Right ventricle myocardium superior (tissue), 1 donor: ENCODE measurements at regions not wholly inside any gene's neighbourhood (a gene's known extent, or its start where the extent isn't known, plus 50 kb on each side); places are given as distances from the start of the nearest gene placed in this dataset.

Experiments used
- ATAC-seq: fragments of 200-7000 bp; cut with Tn5 transposase; one replicate; pipeline ENCODE4 v1.9.1; 2020; ENCODE audit warnings: mild to moderate bottlenecking; ENCODE audit not compliant: poor library complexity
- DNase-seq: peaks from one replicate; pipeline ENCODE4 v3.0.0-alpha.2; 2020
- intact Hi-C: fragments of 100-400 bp; cut with DNase I; formaldehyde crosslinking; loops from one replicate; pipeline ENCODE4 v1.11.2; 2022
- donor health status: DM: no; HTN: yes; CAD: no; lungs with severe emphysema.

GRCh38 chr15:61798631-61799030 lies 261.6 kb downstream of the VPS13C start:
- intact Hi-C loops = no loop called here
- DNase-seq = no peak
- no peak for ATAC-seq

DNA sequence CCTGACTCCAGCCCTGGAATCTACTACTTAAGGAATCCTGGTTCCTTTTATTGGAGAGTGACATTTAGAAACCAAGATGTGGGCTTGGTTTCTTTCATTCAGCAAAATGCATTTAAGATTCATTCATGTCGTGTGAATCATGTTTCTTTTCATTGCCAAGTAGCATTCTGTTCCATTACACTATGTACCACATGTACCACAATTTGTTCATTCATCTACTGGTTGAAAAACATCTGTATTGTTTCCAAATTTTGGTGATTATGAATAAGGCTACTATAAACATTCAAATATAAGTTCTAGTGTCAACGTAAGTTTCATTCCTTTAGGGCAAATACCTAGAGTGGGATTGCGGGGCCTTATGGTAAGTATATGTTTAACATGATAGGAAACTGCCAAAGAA lies 264.2 kb downstream of the VPS13C start:
- no peak for DNase-seq
- intact Hi-C loops = no loop called here
- no peak for ATAC-seq

- ATAC-seq (no peak), DNase-seq (no peak)
- intact Hi-C loops = no loop called here
Measured at GRCh38 chr15:61794881-61795280, 265.4 kb downstream of the VPS13C start.

DNA sequence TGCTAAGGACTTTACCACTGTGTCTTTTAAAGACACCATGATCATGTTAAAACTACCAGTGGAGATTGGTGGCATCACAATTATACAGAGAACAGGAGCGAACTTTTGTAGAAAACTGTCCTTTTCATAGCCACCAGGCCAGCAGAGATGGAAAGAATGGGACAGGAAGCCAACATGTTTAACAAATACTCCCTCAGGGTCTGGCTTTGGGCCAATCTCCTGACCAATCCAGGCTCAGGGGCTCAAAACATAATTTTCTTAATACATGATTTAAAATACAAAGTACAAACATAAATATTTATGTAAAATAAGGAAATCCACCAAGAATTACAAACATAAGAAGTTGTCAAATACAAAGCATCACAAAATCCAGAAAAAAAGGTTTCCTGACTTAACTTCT lies 266.0 kb downstream of the VPS13C start:
- DNase-seq = no peak
- intact Hi-C loops = no loop called here
- no peak for ATAC-seq

DNA sequence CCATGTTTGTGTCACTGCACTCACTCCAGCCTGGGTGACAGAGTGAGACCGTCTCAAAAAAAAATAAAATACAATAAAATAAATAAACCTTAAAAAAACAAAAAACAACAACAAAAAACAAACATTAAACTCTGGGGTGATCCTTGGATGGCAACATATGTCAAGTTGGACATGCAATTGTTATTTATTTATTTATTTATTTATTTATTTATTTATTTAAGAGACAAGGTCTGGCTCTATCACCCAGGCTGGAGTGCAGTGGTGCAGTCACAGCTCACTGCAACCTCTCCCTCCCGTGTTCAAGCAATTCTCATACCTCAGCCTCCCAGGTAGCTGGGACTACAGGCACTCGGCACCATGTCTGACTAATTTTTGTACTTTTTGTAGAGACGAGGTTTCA lies 275.5 kb downstream of the VPS13C start:
- intact Hi-C loops = no loop called here
- DNase-seq (no peak), ATAC-seq (no peak)

DNA sequence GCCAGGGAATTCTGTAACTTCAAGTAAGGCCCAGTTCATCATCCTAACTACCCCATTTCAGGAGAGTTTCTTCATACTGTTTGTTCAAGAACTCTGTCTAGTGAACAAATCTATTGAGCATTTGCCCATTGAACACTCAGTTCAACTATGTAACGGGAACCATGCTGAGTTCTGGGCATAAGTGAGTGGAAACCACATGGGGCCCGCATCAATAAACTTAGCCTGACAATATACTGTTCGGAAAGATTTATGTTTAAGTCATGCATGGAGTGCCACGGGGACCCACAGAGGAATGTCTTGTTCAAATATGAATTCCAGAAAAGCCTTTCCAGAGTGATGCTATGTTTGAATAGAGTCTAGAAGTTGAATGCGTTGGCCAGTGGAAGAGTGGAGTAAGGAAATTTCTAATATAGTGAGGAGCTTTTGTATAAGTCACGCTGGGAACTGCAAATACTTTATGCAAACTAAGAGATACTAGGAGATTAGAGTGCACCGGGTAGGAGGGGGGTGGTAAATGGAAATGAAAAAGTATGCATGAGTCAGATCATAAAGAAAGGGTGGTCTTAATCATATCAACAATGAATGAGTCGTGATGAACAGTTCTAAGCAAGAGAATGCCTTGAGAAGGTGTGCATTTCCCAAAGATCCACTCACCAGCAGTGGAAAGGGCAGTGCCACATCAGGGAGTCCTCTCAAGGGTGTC lies 279.8 kb downstream of the VPS13C start:
- DNase-seq (no peak), ATAC-seq (no peak)
- intact Hi-C loops = no loop called here

DNA sequence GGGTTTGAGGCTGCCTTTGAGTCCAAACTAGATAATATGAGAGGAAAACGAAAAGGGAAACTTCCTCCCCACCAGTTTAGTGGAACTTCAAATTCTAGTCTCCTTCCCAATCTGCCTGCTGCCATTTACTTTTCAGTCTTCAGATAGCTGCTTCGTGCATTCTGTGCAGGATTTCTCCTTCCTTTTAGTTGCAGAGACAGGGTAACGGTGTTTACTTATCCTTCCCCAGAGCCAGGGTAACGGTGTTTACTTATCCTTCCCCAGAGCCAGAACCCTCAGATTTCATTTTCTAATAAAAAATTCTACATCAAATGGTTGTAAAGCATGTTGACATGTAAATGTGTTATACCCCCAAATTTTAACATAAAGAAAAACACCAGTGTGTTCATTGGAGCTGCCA lies 282.6 kb downstream of the VPS13C start:
- DNase-seq = no peak
- no peak for ATAC-seq
- intact Hi-C loops = no loop called here

DNA sequence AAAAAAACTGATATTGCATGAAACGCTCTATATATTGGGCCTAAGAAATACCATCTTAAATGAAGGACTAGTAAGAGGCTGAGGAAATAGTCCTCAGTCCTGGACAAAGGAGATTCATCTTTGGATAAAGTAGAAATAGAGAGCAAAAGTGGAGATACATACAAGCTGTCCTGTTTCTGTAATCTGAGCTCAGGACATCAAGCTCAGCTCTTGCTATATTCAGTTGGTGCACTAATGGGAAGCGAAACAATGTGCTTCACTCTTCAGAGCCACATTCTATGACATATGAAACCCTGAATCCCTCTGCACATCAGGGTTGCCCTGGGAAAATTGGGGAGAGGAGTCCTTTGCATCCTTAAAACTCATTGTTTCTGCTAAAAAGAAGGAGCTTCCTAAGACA lies 290.7 kb downstream of the VPS13C start:
- DNase-seq (no peak), ATAC-seq (no peak)
- intact Hi-C loops = no loop called here

- intact Hi-C loops = no loop called here
- no peak for ATAC-seq
- DNase-seq = no peak
Measured at GRCh38 chr15:61768131-61768530, 292.1 kb downstream of the VPS13C start.

DNA sequence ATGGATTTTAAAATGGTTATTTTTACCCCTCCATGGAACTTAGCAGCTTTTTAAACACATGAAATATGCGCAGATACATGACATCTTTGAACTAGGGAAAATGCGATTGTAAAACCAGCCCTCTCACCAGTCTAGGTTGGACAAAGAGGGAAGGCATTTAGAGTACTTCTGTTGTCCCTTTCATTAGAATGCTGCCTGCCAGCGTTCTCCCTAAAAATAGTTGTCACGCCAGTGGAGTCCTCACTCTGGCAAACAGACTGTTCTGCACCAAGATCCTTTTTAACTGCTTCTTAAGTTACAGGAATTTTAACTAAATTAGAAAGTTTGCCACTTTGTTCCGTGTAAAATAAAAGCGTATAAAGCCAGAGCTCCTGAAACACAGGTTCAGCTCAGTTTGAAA lies 295.3 kb downstream of the VPS13C start:
- no peak for DNase-seq
- intact Hi-C loops = no loop called here
- peak; percentile 63 for ATAC-seq

DNA sequence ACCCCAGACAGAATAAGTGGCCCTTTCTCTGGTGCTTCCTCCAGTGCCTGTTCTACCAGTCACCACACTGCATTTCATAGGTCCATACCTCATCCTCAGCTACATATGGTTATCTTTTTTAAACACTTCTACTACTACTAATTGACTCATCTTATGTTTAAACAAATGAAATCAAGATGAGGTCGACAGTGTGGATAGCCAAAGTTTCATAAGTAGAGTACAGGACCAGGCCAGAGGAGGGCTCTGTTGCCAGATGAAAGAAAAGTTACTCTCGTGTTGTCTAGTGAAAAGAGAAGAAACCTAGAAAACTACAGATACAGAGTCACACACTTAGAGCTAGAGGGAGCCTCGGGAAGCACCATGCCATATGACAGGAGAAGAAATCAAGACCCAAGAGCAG lies 296.1 kb downstream of the VPS13C start:
- intact Hi-C loops = no loop called here
- ATAC-seq (no peak), DNase-seq (no peak)

- DNase-seq = no peak
- no peak for ATAC-seq
- intact Hi-C loops = no loop called here
Measured at GRCh38 chr15:61762676-61763075, 297.6 kb downstream of the VPS13C start.

DNA sequence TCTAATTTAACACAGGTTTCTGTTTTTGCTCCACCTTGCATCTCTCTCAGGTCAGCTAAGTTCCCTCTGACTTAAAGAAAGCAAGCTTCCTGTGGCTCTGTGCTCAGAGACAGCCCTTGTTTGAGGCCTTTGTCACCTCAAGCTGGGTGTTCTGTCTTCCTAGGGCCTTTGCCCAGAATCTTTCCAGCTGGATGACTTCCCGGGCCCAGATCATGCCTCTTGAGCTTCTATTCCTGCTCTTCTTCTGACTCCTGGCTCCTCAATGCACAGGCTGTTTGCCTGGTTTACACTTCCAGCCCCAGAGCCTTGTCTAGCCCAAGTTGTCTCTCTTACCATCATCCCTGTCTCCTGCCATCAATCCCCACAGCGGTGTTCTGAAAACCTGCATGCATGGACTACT lies 300.6 kb downstream of the VPS13C start:
- ATAC-seq = no peak
- intact Hi-C loops = no loop called here

DNA sequence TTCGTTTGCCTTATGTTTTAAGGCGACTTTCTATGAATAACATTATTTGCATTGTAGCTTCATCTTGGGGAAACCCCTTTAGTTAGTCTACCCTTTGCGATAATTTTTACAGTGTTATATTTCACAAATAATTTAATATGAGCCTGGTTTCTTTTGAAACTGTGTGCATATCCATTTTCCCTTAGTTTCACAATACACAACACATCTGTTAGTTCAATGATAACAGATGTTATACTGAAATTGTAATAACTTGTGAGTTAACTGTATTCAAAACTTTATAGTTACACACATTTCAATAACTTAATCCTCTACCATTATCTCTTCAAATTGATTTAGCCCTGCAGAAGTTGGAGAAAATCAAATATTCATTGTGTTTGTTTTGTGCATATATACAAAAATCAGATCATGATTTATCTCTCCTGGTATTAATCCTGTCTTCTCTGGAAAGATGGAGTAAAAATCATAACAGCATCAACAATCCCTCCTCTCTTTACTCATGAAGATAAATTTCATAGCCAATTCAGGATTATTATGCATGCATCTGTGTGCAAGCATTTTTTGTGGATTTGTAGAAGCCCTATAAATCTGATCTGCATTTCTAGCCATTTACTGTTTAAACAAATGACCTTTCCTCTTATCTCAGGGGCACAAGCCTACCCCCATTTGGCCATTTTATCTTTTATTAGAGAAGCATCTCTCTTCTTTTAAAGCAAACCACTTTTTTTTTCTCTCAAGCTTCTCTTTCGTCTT lies 304.0 kb downstream of the VPS13C start:
- intact Hi-C loops = no loop called here
- DNase-seq = no peak
- no peak for ATAC-seq

More for the DNA sequence above, 300.6 kb downstream of the VPS13C start:
- DNase-seq = no peak

DNA sequence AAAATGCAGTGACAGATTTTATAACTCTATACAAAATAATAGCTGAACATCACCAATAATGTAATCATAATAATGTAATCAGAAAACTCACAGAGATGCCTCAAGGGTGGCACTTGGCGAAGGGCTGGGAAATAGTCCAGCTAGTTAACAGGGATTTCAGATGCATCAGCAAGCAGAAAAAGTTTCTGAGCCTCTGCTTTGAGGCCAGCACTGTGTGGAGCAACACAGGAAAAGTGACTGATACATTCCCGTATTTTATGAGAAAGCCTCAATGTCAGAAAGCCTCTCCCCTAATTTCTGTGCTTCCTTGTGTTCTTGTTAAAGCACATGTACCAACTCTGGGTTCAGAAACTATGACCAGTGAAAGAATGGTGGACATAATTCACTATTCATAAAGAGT lies 304.8 kb downstream of the VPS13C start:
- DNase-seq = no peak
- intact Hi-C loops = no loop called here
- ATAC-seq = no peak

- intact Hi-C loops = no loop called here
- DNase-seq (no peak), ATAC-seq (no peak)
Measured at GRCh38 chr15:61753018-61753710, 307.1 kb downstream of the VPS13C start.

DNA sequence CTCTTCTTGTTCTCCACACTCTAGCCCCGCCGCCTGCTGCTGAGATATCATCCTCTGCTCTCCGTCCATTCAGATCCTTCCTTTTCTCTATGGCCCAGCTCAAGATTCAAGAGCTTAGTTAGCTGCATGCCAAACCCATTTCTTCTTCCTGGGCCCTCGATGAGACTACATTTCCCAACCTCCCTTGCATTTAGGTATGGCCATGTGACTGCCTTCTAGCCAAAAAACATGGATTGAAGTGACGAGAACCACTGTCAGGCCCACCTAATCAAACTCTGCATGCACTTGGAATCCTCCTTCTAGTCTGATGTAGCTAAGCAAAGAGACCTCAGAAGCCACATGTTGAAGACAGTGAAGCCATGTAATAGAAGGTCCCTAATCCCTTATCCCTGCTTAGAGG lies 308.2 kb downstream of the VPS13C start:
- intact Hi-C loops = no loop called here
- no peak for ATAC-seq
- DNase-seq = no peak

- ATAC-seq = no peak
Measured at GRCh38 chr15:61750271-61751084, 309.8 kb downstream of the VPS13C start.

GRCh38 chr15:61749169-61749568 lies 311.1 kb downstream of the VPS13C start:
- ATAC-seq (no peak), DNase-seq (no peak)
- intact Hi-C loops = no loop called here

More at GRCh38 chr15:61750271-61751084, 309.8 kb downstream of the VPS13C start:
- no peak for DNase-seq
- intact Hi-C loops = no loop called here
